Neural progenitor cell (in vitro differentiated cells): ENCODE measurements at regions not wholly inside any gene's neighbourhood (a gene's known extent, or its start where the extent isn't known, plus 50 kb on each side); places are given as distances from the start of the nearest gene placed in this dataset.
"Not testable (repeated sequence)": the region's sequence is repeated elsewhere in the genome, so short reads cannot be mapped to it uniquely, and the experiment has no call there.

Experiments used
- EZH2 ChIP-seq: fragments of 200-600 bp; sonication (generic); IDR thresholded peaks from 2 replicates; pipeline ENCODE4 v1.6.1; 2017; ENCODE audit warnings: antibody characterized with exemption, mild to moderate bottlenecking, moderate library complexity
- TF ChIP-seq, protein P1 (sequence below): fragments of 200-600 bp; sonication (generic); IDR thresholded peaks from 2 replicates; pipeline ENCODE4 v1.5.1; 2017; ENCODE audit warnings: antibody characterized with exemption, mild to moderate bottlenecking

DNA sequence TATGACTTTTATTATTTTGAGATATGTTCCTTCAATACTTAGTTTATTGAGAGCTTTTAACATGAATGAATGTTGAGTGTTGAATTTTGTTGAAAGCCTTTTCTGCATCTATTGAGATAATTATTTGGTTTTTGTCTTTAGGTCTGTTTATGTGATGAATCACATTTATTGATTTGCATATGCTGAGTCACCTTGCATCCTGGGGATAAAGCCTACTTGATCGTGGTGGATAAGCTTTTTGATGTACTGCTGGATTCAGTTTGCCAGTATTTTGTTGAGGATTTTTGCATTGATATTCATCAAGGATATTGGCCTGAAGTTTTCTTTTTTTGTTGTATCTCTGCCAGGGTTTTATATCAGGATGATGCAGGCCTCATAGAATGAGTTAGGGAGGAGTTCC lies 106.5 kb upstream of the DAZL start:
- TF ChIP-seq, protein P1, sequence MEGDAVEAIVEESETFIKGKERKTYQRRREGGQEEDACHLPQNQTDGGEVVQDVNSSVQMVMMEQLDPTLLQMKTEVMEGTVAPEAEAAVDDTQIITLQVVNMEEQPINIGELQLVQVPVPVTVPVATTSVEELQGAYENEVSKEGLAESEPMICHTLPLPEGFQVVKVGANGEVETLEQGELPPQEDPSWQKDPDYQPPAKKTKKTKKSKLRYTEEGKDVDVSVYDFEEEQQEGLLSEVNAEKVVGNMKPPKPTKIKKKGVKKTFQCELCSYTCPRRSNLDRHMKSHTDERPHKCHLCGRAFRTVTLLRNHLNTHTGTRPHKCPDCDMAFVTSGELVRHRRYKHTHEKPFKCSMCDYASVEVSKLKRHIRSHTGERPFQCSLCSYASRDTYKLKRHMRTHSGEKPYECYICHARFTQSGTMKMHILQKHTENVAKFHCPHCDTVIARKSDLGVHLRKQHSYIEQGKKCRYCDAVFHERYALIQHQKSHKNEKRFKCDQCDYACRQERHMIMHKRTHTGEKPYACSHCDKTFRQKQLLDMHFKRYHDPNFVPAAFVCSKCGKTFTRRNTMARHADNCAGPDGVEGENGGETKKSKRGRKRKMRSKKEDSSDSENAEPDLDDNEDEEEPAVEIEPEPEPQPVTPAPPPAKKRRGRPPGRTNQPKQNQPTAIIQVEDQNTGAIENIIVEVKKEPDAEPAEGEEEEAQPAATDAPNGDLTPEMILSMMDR, result not testable (repeated sequence)
- TF ChIP-seq EZH2, result not testable (repeated sequence)
